Activated CD8-positive, alpha-beta memory T cell treated with anti-CD3 and anti-CD28 coated beads for 36 hours (primary cell): ENCODE measurements at regions not wholly inside any gene's neighbourhood (a gene's known extent, or its start where the extent isn't known, plus 50 kb on each side); places are given as distances from the start of the nearest gene placed in this dataset.
"Not testable (repeated sequence)": the region's sequence is repeated elsewhere in the genome, so short reads cannot be mapped to it uniquely, and the experiment has no call there.

ENCODE experiments used
- CTCF ChIA-PET: fragments of 350-600 bp; sonication (Branson Sonifier 250); formaldehyde crosslinking; loops from one replicate; lab custom pipeline; 2021; ENCODE audit warnings: antibody characterized with exemption; lab: Charles Lee
- POLR2A ChIA-PET: fragments of 350-600 bp; sonication (Branson Sonifier 250); formaldehyde crosslinking; loops from one replicate; lab custom pipeline; 2021; ENCODE audit warnings: antibody characterized with exemption; lab: Charles Lee

- CTCF ChIA-PET, POLR2A ChIA-PET: not testable (repeated sequence)
These were observed 416.3 kb downstream of the TMEM121 start for GRCh38 chr14:105942725-105943124.

DNA sequence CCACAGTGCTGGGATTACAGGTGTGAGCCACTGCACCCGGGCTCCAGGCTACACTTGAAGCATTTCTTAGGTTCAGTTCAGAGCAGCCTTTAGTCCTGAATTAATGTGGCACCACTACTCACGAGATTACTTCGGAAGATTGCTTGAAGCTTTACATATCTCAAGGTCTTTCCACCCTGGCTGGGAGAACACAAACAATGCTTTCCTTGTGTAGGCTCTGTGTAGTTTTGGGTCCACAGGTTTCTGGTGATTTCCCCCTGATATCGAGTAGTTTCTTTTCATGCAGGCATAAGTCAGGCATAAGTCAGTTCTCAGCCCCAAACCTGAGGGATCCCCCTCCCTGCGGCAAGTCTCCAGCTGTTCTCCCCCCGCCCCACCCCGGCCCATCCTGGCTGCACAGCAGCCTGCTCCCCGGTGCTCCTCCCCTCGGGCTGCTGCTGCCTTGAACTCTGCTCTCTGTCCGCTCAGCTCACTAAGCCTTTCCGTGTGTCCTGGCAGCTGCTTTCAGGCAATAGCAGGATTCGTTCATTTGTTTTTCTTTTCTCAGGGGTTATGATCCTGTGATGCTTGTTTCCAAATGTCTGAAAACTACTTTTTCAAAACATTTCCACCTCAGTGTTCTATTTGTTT lies 417.7 kb downstream of the TMEM121 start:
- ChIA-PET POLR2A (no interaction called here), CTCF (interaction anchor here (0.6 to 2.5 kb wide), 14 partner anchors 8 to 270 kb away, joined by 3 to 9 read pairs (median 3); no protein-coding TSS in a partner anchor)

DNA sequence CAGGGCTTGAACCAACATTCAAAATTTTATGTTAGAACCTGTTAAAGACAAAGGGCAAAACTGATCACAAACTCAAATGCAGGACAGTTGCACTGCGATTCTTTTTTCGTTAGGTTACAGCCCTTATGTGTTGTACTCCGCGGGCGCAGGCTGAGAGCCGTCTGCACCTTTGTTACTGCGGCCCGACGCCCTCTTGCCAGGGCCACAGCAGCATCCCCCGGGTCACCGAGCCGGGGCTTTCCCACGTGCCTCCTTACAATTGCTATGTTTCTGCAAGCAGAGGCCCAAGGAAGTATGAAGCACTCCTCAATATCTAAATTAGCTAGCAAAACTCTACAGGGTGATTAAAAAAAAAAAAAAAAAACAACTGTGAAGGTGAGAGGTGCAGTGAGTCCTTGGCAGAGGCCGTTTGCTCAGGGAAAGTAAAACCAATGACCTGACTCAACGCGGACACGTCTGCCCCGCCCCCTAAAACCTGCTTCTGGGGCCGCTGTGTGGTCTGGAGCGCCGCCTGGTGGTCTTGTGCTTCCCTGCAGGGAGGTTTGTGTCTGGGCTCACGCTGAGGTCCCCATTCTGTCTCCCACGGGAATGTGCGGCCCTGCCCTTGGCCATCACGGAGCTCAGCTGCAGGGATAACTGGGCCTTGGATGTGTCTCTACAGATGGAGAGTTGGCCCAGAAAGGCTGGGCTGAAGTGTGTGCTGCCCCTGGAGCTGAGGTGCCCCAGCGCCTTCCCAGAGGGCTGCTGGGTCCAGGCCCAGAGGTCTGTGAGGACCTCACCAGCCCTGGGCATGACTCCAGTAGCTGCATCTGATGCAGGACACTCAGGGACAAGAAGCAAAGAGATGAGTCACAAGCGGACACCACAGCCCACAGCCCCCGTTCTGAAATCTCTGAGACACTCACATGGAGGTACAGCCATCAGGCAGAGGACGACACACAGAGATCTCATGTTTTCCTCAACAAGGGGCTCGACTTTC lies 418.5 kb downstream of the TMEM121 start:
- ChIA-PET POLR2A (no interaction called here), CTCF (interaction anchor here (0.6 to 2.5 kb wide), 16 partner anchors 9 to 345 kb away, joined by 3 to 9 read pairs (median 3); no protein-coding TSS in a partner anchor)

GRCh38 chr14:105945896-105946295 lies 419.5 kb downstream of the TMEM121 start:
- CTCF ChIA-PET, result interaction anchor here (0.9 to 1.6 kb wide), 4 partner anchors 9 to 100 kb away, joined by 3 to 5 read pairs (median 4); no protein-coding TSS in a partner anchor
- POLR2A ChIA-PET, result no interaction called here

- CTCF ChIA-PET, result no interaction called here
These were observed 421.2 kb downstream of the TMEM121 start for GRCh38 chr14:105947599-105947998.

GRCh38 chr14:105948955-105949354 lies 422.6 kb downstream of the TMEM121 start:
- CTCF ChIA-PET, result interaction anchor here (0.6 to 0.9 kb wide), 2 partner anchors 26 to 92 kb away, joined by 4 read pairs; no protein-coding TSS in a partner anchor
- POLR2A ChIA-PET, result not testable (repeated sequence)

More at GRCh38 chr14:105947599-105947998, 421.2 kb downstream of the TMEM121 start:
- POLR2A ChIA-PET, result no interaction called here

DNA sequence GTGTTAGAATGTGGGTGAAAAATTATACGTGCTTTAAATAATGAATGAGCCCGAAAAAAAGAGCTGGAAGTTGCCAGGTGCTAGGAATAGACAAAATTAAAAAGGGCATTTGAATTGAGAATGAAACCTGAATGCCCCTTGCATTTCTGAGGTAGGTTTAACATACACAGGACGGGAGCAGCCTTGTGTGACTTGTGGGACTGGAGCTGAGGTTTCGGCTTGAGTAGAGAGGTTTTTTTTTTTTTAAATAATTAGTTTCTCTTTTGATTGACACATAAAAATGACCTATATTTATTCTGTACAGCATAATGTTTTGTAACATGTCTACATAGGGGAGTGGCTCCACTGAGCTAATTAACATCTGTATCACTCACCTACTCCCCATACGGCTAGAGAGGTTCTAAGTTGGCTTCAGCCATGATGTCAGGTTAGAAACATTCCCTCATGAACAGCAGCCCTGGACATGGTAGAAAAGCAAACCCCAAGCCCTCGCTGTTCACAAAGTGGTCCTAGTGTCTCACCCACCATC lies 424.0 kb downstream of the TMEM121 start:
- CTCF ChIA-PET, POLR2A ChIA-PET: not testable (repeated sequence)

- ChIA-PET POLR2A (no interaction called here), CTCF (no interaction called here)
These were observed 425.0 kb downstream of the TMEM121 start for GRCh38 chr14:105951399-105951798.

GRCh38 chr14:105952222-105952621 lies 425.8 kb downstream of the TMEM121 start:
- POLR2A ChIA-PET, result interaction anchor here (0.6 kb wide), 1 partner anchor 233 kb away, joined by 3 read pairs; no protein-coding TSS in a partner anchor

DNA sequence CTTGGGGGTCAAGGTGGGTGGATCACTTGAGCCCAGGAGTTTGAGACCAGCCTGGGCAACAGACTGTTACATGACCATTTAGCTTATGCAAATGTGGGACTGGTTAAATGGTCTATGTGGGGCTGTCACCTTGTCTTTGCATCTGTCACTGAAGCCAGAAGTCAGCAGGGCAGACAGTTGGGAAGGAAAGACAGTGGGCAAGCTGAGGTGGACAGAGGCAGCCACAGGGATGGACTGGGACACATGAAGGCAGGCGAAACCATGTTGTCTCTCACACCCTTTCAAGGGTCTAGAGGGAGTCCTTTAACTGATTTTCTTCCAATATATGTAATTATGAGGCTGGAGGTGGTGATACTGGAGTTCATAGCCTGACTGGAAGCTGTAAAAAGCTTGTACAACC lies 426.4 kb downstream of the TMEM121 start:
- POLR2A ChIA-PET, result interaction anchor here (0.6 kb wide), 1 partner anchor 232 kb away, joined by 3 read pairs; no protein-coding TSS in a partner anchor
- CTCF ChIA-PET, result no interaction called here

More at GRCh38 chr14:105952222-105952621, 425.8 kb downstream of the TMEM121 start:
- CTCF ChIA-PET, result interaction anchor here (0.7 kb wide), 1 partner anchor 612 kb away, joined by 4 read pairs; no protein-coding TSS in a partner anchor

- CTCF ChIA-PET, POLR2A ChIA-PET: not testable (repeated sequence)
These were observed 435.2 kb downstream of the TMEM121 start for GRCh38 chr14:105961625-105962024.

DNA sequence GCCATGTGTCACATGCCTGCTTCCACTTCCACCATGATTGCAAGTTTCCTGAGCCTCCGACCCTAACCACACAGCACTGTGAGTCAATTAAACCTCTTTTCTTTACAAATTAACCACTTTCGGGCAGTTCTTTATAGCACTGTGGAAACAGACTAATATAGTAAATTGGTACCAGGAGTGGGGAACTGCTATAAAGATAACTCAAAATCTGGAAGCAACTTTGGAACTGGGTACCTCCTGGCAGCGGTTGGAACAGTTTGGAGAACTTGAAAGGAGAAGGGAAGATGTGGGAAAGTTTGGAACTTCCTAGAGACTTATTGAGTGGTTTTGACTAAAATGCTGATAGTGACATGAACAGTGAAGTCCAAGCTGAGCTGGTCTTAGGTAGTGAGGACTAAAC lies 436.1 kb downstream of the TMEM121 start:
- ChIA-PET POLR2A (no interaction called here), CTCF (no interaction called here)

- POLR2A ChIA-PET, result no interaction called here
- CTCF ChIA-PET, result no interaction called here
These were observed 441.9 kb downstream of the TMEM121 start for GRCh38 chr14:105968291-105968690.

- POLR2A ChIA-PET, result not testable (repeated sequence)
- CTCF ChIA-PET, result interaction anchor here (0.7 to 1.7 kb wide), 2 partner anchors 18 to 126 kb away, joined by 3 read pairs; no protein-coding TSS in a partner anchor
These were observed 442.6 kb downstream of the TMEM121 start for GRCh38 chr14:105969026-105969425.

DNA sequence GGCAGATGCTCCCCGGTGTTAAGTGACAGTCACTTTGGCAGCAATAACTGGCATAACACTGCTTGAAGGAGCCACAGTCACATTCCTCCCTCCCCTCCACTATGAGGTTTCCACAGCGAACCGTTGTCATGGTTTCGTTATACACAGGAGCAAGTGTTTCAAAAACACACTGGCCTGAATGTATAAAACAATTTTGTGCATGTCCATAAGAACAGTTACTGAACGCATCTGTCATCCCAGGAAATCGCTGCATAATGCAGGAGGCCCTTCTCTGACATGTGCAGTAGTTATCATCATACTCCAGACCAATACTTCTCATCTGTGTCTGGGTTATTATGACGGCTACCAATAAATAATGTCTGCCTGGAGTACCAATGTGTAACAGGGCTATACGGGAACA lies 444.4 kb downstream of the TMEM121 start:
- CTCF ChIA-PET, result interaction anchor here (1.7 kb wide), 1 partner anchor 125 kb away, joined by 3 read pairs; no protein-coding TSS in a partner anchor
- POLR2A ChIA-PET, result not testable (repeated sequence)

DNA sequence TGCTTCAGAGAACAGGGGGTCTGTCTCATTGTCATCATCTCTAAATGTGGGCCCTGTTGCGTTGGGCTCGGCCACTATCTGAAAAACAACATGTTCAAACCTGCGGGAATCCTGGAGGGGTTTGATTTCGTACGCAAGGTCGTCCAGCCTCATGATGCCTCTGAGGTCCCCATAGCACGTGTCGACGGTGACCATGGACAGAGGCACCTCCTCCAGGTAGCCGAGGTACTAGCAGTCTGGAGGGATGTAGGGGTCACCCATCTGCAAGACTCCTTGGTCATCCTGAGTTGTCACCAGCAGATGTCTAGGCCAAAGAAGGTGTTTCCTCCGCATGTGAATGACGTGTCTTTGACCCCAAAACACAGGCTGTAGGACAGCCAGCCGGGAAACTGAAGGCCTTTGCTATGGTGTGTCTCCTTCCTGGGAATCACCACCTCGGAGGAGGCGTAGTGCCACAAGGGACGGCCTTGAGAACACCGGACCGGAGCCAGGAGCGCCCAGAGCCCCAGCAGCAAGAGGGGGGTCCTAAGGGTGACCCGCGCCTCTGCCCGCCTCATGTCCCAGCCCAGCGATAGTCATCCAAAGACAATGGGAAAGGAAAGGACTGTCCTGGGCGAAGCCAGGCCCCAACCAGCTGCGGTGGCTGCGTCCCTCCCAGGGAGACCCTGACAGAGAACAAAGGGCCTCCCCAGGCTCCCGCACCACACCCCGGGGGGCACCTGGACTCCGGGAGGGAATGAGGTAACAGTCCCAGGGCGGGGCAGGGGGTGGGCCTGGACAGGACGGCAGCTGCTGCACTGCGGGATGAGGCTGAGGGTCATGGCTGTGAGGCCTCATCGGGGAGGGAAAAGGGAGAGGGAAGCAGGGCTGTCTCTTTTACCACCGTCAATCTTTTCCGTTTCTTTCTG lies 445.5 kb downstream of the TMEM121 start:
- POLR2A ChIA-PET, result no interaction called here
- CTCF ChIA-PET, result no interaction called here

- ChIA-PET CTCF (interaction anchor here (0.8 to 3.6 kb wide), 10 partner anchors 11 to 298 kb away, joined by 3 to 22 read pairs (median 4); no protein-coding TSS in a partner anchor), POLR2A (no interaction called here)
These were observed 448.5 kb downstream of the TMEM121 start for GRCh38 chr14:105974902-105975301.

DNA sequence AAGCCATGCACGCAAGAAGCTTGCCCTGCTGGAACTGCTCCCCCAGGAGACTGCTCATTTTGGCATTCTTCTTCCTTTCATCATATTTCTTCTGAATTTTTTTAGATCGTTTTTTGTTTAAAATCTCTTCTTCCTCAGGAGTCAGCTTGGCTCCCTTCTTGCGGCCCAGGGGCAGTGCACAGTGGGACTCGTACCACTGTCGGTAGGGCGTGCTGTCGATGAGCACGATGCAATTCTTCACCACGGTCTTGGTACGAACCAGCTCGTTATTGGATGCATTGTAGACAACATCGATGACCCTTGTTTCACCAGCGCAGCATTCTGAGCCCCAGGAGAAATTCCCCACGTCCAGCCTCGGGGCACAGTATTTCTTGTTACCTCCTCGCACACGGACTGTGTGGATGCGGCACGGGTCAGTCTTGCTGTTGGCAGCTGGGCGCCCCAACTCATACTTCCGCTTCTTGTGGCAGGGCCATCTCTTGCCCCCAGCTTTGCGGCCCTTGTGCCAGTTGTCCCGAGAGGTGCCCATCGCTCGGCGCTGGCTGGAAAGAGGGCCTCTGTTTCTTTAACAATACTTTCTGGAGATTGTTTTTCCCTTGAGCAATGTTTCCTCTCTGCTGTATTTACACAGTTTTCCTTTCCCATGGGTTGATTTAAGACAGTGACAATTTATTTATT lies 452.4 kb downstream of the TMEM121 start:
- ChIA-PET CTCF (interaction anchor here (0.9 to 1.9 kb wide), 2 partner anchors 22 to 46 kb away, joined by 3 to 8 read pairs; no protein-coding TSS in a partner anchor), POLR2A (no interaction called here)
